Ureter (tissue), 1 donor: ENCODE measurements at regions not wholly inside any gene's neighbourhood (a gene's known extent, or its start where the extent isn't known, plus 50 kb on each side); places are given as distances from the start of the nearest gene placed in this dataset.

Experiments
- DNase-seq: peaks from one replicate; pipeline ENCODE4 v3.0.0-alpha.2; 2020; ENCODE audit warnings: low spot score
- donor health status: DM: yes; HTN: yes; CAD: no.

- no peak for DNase-seq
Observed at GRCh38 chr16:51391798-51392511, 240.9 kb upstream of the SALL1 start.

- no peak for DNase-seq
Observed at GRCh38 chr16:51390877-51391276, 239.8 kb upstream of the SALL1 start.

DNA sequence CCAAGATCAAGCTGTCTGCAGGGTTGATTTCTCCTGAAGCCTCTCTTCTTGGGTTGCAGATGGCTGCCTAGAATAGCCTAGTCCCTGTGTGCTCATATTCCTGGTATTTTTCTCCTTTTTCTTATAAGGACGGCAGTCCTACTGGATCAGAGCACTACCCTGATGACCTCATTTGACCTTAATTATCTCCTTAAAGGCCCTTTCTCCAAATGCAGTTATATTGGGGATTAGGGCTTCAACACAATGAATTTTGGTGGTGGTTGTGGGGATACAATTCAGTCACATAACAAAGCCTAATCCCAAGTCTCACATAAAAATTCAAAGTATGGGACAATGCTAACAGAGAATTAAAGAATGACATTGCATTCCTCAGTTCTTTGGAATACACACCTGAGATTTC, 238.8 kb upstream of the SALL1 start:
- DNase-seq, result no peak

DNA sequence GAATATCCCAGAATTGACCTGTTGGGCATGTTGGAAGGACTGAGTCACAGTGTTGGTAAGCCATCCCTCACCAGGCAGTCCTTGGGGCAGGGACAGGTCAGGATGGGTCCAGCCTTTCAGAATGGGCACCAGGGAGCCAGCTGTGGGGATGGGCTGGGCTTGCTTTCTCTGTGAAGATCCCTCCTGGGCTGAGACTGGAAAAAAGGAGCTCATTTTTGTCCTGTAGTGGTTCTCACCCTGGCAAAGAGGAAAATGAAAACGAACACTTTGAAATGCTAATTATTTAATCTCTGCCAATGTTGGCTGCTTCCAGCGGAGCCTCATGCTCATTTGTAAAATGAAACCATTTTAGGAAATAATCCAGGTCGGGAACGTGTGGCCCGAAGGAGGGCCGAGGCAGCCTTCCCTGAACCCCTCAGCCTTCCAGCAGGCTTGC, 237.5 kb upstream of the SALL1 start:
- no peak for DNase-seq

DNA sequence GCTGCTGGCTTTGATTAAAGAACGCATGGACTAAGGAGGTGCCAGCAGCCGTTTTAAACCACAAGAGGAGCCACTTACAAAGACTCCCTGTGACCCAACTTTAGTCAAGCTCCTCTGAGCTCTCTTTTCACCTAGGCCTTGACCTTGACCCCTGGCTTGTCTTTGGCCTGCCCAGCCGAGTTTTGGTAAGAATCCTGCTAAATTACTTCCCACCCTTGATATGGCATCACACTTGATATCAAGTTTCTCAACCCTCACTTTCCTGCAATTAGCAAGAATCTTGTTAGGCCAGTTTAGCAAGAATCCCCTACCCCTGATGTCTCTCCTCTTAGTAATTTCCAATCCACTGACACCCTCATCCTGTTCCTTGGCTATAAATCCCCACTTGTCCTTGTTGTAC, 232.8 kb upstream of the SALL1 start:
- no peak for DNase-seq

DNA sequence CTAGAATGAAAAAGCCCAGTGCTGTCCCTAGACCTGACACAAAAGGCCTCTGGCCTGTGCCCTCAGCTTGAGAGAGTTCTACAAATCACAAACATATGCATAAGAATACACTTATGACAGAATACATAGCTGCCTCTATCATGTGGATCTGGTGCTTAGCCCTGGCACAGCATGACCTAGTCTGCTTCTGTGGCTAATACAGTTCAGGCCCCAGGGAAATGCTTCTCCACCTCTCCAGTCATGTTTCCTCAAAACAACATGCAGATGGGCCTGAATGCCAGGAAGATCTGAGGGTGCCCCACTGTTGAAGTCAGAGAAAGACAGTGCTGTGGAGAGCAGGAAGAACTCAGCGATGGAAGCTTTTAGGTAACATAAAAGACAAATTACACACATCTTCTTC, 231.9 kb upstream of the SALL1 start:
- DNase-seq, result no peak

DNA sequence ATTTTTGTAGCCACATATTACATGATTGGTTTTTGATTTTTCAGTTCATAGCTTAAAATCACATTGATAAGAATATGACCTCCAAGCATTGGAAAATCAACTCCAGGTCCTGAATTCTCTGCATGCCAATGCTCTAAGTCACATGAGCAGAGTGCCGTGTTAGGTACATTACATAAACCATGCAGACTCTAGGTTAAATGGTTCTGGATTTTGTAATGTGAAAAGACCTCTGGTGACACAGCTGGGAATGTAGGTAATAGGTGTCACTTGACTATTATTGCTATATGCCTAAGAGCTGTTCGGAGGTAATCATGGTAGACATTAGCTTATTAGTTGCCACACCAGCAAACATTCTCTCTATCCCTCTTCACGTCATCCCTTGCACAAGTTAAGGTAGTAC, 231.1 kb upstream of the SALL1 start:
- no peak for DNase-seq

GRCh38 chr16:51376080-51376479, 225.0 kb upstream of the SALL1 start:
- no peak for DNase-seq

- DNase-seq, result no peak
Observed at GRCh38 chr16:51374790-51375189, 223.7 kb upstream of the SALL1 start.

- no peak for DNase-seq
Observed at GRCh38 chr16:51374346-51374745, 223.3 kb upstream of the SALL1 start.

DNA sequence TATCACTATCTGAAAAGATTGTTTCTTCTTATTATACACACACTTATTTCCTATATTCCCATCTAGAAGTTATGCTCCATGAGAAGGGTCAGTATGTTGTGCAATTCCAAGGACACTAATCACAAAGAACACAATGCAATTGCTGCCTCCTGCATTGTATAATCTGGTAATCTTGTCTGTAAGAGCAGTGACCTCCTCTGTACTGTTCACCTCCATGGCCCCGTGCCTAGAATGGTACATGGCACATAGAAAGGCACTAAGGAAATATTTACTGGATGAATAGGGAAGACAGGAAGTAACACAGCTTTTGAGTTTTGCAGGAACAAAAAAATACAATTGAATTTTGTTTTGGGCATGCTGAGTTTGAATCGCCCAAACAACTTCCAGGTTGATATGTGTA, 214.6 kb upstream of the SALL1 start:
- DNase-seq, result no peak

GRCh38 chr16:51359141-51359955, 208.3 kb upstream of the SALL1 start:
- peak; percentile 59 for DNase-seq

DNA sequence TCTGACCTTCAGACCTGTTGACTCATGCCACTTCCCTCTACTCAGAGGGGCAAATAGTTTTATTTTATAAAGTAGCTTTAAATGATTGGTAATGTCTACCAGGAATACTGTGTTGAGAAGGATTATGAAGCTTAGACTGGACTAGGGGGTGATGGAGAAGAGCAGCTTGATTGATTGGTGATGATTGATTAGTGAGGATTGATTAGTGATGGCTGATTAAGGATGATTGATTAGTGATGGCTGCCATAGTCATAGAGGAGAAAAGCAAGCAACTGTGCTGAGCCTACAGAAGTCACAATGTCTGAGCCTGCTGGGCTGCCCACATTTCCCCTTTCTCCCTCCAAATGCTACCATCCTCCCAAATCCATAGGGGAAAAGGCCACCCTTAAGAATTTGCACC, 206.8 kb upstream of the SALL1 start:
- DNase-seq, result no peak

DNA sequence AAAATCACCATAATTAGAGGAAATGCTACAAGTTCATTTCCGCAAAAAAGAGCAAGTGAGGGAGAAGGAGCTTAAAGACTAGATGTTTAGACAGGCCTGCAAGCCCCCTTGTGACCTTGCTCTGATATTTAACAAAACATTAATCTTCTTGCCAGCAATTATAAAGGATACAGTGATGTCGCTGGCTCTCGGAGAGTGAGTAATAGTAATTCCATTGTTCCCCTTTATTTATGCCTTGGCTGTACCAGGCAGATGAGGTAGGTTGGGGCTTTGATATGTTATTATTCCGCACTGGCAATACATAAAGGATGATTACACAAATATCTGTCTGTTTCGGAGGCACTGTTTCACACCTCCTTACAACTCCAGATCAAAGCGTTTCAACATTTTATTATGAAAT, 204.8 kb upstream of the SALL1 start:
- DNase-seq, result no peak

- DNase-seq, result no peak
Observed at GRCh38 chr16:51355195-51355594, 204.1 kb upstream of the SALL1 start.

- no peak for DNase-seq
Observed at GRCh38 chr16:51353055-51353454, 202.0 kb upstream of the SALL1 start.

DNA sequence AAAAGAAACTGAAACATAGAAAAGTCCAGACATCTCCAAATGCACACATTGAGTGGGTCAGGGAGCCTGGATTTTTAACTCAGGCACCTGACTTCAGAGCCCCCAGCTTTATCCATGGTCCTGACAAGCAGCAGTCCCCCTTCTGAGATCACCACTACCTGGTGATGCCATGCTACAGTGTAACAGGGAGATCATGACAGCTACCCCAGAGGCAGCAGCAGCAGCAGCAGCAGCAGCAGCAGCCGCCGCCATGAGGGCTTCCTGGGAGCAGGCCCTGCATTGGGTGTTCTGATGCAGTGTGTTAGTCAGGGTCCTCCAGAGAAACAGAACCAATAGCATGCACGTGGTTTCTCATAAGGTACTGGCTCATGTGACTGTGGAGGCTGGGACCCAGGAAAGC, 198.6 kb upstream of the SALL1 start:
- no peak for DNase-seq

GRCh38 chr16:51343411-51343810, 192.3 kb upstream of the SALL1 start:
- no peak for DNase-seq

DNA sequence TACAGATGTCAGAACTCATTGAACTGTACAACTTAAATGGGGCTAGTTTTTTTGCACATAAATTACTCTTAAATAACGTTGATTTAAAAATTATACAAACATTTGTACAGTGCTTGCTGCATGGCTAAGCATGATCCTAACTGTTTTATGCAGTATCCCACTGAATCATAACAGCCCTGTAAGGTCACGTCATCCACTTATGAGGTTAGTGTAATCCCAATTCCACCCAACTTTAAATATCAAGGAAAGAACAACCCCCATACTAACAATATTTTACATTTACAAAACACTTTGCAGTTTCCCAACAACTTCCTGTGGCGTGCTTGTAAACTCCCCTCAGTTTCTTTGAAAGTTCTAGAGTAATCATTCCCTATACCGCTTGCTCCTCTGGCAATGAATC, 190.1 kb upstream of the SALL1 start:
- no peak for DNase-seq

DNA sequence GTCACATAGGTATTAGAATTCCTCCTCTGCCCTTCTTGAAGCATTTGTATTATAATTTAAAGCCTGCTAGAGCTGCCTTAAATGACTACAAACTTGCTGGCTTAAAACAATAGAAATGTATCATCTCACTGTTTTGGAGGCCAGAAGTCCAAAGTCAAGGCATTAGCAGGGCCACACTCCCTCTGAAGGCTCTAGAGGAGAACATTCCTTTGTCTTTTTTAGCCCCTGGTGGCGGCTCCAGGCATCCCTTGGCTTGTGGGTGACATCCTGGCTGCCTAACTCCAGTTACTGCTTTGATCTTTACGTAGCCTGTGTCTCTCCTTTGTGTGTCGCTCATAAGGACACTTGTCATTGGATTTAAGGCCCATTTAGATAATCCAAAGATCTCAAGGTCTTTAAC, 186.6 kb upstream of the SALL1 start:
- no peak for DNase-seq

DNA sequence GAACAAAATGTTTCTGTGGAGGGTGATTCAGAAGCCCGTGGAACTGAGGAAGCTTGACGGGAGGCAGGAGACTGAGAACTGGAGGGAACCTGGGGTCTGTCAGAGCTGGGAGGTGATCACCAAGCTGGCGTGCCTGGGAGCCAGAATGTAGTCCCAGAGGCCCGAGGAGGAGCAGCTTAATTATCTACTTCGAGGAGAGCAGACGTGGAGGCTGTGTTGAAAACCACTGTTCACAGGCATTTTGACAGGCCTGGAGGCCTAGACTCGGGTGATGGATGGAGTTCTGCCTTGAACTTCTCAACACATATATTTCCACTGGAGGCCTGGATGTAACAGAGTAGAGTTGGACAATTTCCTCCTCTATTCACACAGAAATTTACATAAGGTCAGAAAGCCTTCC, 177.7 kb upstream of the SALL1 start:
- no peak for DNase-seq

DNA sequence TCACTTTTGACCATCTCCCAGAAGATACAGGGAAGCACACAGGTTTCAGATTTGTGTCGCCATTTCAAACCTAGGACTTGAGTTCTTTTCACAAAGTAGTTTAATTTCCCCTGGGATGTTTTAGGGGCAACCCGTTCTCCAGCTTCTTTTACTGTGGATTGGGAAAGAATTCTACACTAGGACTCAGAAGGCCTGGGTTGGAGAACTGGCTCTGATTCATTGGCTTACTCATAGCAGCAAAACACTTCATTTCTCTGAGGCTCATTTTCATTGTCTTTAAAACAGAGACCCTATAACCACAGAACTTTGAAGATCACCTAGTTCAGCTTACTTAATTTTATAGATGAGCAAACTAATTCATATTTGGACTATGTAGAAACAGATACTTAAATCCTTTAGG, 175.9 kb upstream of the SALL1 start:
- DNase-seq, result no peak

DNA sequence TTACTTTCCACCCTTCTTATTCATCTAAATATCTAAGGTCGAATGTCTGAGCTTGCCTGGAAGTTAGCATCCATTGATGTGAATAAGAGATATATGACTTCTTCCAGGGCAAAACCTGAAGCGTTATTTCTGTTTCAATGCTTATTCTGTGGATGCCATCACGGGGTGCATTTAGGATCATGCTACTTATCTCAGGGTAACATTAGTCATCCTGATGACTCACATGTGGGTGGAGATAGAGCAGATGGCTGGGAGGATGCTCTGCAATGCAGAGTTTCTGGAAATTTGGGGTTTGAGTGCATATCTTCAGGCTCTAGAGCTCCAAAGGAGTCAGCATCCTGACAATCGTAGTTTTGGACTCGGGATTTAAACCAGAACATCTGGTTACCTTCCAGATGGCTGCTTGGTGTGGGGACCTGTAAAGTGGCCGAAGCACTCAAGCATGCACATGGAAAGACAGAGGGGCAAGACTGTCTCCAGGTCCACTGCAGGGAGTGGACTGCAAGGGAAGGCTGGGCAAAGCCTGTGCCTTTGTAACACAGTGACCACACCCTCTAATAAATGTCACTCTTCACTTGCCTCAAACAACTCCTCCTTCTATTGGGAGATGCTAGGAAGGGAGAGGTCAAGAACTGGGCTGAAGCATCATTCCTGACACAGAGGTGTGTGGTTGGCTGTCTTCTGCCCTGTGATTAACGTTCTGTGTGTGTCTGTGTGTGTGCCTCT, 175.2 kb upstream of the SALL1 start:
- no peak for DNase-seq
